GM10248 (cell line): ENCODE measurements at regions not wholly inside any gene's neighbourhood (a gene's known extent, or its start where the extent isn't known, plus 50 kb on each side); places are given as distances from the start of the nearest gene placed in this dataset.

Source experiments
- CTCF ChIA-PET: fragments of 300-600 bp; sonication (Branson Sonifier 250); formaldehyde crosslinking; extraction: SDS; loops from one replicate; lab custom pipeline; 2021; ENCODE audit warnings: antibody characterized with exemption; lab: Yijun Ruan, JAX
- POLR2A ChIA-PET: fragments of 350-650 bp; sonication (Branson Sonifier 250); formaldehyde crosslinking; extraction: SDS; loops from one replicate; lab custom pipeline; 2020; ENCODE audit warnings: antibody characterized with exemption; lab: Yijun Ruan, JAX
- DNase-seq: peaks from one replicate; pipeline ENCODE4 v3.0.0; 2012; ENCODE audit errors: extremely low spot score
- CTCF ChIP-seq: IDR thresholded peaks from 2 replicates; pipeline ENCODE4 v1.5.1; 2012; ENCODE audit warnings: mild to moderate bottlenecking, low read depth; ENCODE audit errors: extremely low read depth, missing control alignments, control extremely low read depth

- no peak for DNase-seq
- TF ChIP-seq CTCF: no peak
- ChIA-PET CTCF (interaction anchor here (0.8 to 1.4 kb wide), 2 partner anchors 10 to 15 kb away, joined by 3 read pairs; no protein-coding TSS in a partner anchor), POLR2A (no interaction called here)
These were observed 329.0 kb upstream of the MPDZ start for GRCh38 chr9:13608451-13608850.

GRCh38 chr9:13607481-13608441 is 328.3 kb upstream of the MPDZ start:
- no peak for DNase-seq
- ChIA-PET CTCF (interaction anchor here (0.8 to 1.4 kb wide), 2 partner anchors 10 to 15 kb away, joined by 3 read pairs; no protein-coding TSS in a partner anchor), POLR2A (no interaction called here)
- TF ChIP-seq CTCF: no peak

GRCh38 chr9:13606586-13606985 is 327.1 kb upstream of the MPDZ start:
- ChIA-PET POLR2A (no interaction called here), CTCF (no interaction called here)
- TF ChIP-seq CTCF: no peak
- no peak for DNase-seq

- POLR2A ChIA-PET: no interaction called here
- DNase-seq: no peak
- TF ChIP-seq CTCF: no peak
- CTCF ChIA-PET: interaction anchor here (1.4 kb wide), 1 partner anchor 13 kb away, joined by 3 read pairs; no protein-coding TSS in a partner anchor
These were observed 324.4 kb upstream of the MPDZ start for GRCh38 chr9:13603921-13604320.

- ChIA-PET CTCF (interaction anchor here (1.0 to 1.3 kb wide), 2 partner anchors 9 to 11 kb away, joined by 3 read pairs; no protein-coding TSS in a partner anchor), POLR2A (no interaction called here)
- TF ChIP-seq CTCF: no peak
- DNase-seq: no peak
These were observed 319.2 kb upstream of the MPDZ start for GRCh38 chr9:13598738-13599137.

GRCh38 chr9:13597427-13597826 is 317.9 kb upstream of the MPDZ start:
- TF ChIP-seq CTCF: no peak
- POLR2A ChIA-PET: no interaction called here
- CTCF ChIA-PET: interaction anchor here (1.0 kb wide), 1 partner anchor 11 kb away, joined by 3 read pairs; no protein-coding TSS in a partner anchor
- no peak for DNase-seq
